ENCODE measurements at regions not wholly inside any gene's neighbourhood (a gene's known extent, or its start where the extent isn't known, plus 50 kb on each side); places are given as distances from the start of the nearest gene placed in this dataset.

DNA sequence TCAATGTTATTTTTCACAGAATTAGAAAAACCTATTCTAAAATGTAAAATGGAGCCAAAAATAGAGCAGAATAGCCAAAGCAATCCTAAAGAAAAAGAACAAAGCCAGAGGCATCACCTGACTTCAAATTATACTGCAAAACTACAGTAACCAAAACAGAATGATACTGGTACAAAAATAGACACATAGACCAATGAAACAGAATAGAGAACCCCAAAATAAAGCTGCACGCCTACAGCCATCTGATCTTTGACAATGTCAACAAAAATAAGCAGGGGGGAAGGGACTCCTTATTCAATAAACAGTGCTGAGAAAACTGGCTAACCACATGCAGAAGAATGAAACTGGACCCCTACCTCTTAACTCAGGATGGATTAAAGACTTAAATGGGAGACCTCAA, 65.8 kb upstream of the PDE4D start:
- Histone ChIP-seq H3K9me3 (ENCODE audit: low read length) (no peaks in the 10 kb centered on the region), H3K27ac (ENCODE audit: extremely low read length, insufficient read depth, low read length) (no peak overlapping the region), H3K4me3 (replicated peaks in 1 of 3; ENCODE audit: insufficient read depth in 1 of 3, low read depth in 2 of 3, low read length in 3 of 3) (no peak overlapping the region), H3K27me3 (ENCODE audit: control insufficient read depth in 1 of 2, insufficient read depth in 2 of 2, low read length in 2 of 2) (no peaks in the 10 kb centered on the region), H3K4me2 (ENCODE audit: low read depth, low read length) (no peak overlapping the region), H3K4me1 (ENCODE audit: insufficient read depth, low read length) (no peaks in the 10 kb centered on the region), H2AFZ (ENCODE audit: low read length) (no peak overlapping the region), H3K36me3 (replicated peaks in 1 of 2; ENCODE audit: control insufficient read depth in 1 of 2, insufficient read depth in 2 of 2, low read length in 2 of 2) (no peaks in the 10 kb centered on the region), H3K9ac (ENCODE audit: insufficient read depth, low read depth, low read length) (no peak overlapping the region), H4K20me1 (ENCODE audit: insufficient read depth, low read length) (no peaks in the 10 kb centered on the region), H3K79me2 (ENCODE audit: insufficient read depth, low read length) (no peaks in the 10 kb centered on the region)
- no peak for ATAC-seq
- no TSS peak for BruUV-seq (replicated peaks)
- ChIA-PET CTCF (ENCODE audit: low intra/inter-chr PET ratio, low total read pairs) (no interaction called here), POLR2A (no interaction called here)
- intact Hi-C loops (cut with micrococcal nuclease; ENCODE audit: unreplicated experiment) (no loop called here), in situ Hi-C loops (cut with HindIII; ENCODE audit: extremely low pct_ligation_motif_present, low pct_unique_long_range_greater_than_20kb) (no loop called here)
- no CpG with 5 or more reads among the region's 1 CpG for WGBS (ENCODE audit: low lambda C conversion rate)
- DNase-seq (ENCODE audit: low spot score): no peak
- FAIRE-seq: no peak
- TF ChIP-seq ZNF558 (CRISPR knock-in tag; IDR thresholded peaks at IDR 0.05; ENCODE audit: borderline replicate concordance) (no peak), TAF1 (CRISPR knock-in tag; IDR thresholded peaks at IDR 0.05) (no peak)
- TF ChIP-seq, protein P1, sequence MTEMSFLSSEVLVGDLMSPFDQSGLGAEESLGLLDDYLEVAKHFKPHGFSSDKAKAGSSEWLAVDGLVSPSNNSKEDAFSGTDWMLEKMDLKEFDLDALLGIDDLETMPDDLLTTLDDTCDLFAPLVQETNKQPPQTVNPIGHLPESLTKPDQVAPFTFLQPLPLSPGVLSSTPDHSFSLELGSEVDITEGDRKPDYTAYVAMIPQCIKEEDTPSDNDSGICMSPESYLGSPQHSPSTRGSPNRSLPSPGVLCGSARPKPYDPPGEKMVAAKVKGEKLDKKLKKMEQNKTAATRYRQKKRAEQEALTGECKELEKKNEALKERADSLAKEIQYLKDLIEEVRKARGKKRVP (CRISPR knock-in tag; IDR thresholded peaks at IDR 0.05): no peak

DNA sequence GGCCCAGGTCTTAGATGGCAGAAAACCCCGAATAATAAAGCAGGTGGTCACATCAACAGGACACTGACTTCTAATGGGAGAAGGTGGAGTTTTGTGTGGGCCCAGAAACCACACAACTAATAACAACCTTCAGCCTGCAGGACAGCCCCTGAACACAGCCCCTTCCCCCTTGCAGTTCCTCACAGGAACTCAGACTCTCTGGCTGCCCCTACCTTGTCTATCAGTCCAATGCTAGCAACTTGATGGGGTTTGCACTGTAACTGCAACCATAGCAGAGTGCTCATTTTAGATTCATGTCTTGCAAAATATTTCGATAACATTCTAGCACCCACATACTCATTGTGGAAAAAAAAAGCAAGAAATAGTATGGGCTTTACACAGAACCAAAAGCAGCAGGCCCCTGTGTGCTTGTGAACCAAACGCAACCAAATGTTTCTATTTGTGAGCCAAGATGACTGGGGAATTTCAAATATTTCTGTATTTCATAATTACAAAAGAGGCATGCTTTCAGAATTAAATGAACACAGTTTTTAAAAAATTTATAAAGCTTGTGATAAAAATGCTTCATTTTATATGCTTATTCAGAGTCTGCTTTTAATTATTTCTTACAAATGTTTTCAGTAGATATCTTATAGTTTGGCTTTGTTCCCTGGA, 62.7 kb upstream of the PDE4D start:
- no peaks in the 10 kb centered on the region for H3K9me3 ChIP-seq (ENCODE audit: low read length)
- H3K4me1 ChIP-seq (ENCODE audit: insufficient read depth, low read length): no peaks in the 10 kb centered on the region
- BruUV-seq (replicated peaks): no TSS peak
- ATAC-seq: no peak
- H3K27me3 ChIP-seq (ENCODE audit: control insufficient read depth in 1 of 2, insufficient read depth in 2 of 2, low read length in 2 of 2): no peaks in the 10 kb centered on the region
- TF ChIP-seq ZNF713 (CRISPR knock-in tag; IDR thresholded peaks at IDR 0.05): no peak
- TF ChIP-seq YEATS4 (CRISPR knock-in tag; IDR thresholded peaks at IDR 0.05; ENCODE audit: borderline replicate concordance): no peak
- TF ChIP-seq RCOR2 (CRISPR knock-in tag; IDR thresholded peaks at IDR 0.05): no peak
- TF ChIP-seq ZBTB21 (CRISPR knock-in tag; IDR thresholded peaks at IDR 0.05): no peak
- TF ChIP-seq HNRNPUL1 (IDR thresholded peaks at IDR 0.05; ENCODE audit: low read depth, low read length): no peak
- TF ChIP-seq ATAD3A (CRISPR knock-in tag; IDR thresholded peaks at IDR 0.05): no peak
- TF ChIP-seq, protein P2, sequence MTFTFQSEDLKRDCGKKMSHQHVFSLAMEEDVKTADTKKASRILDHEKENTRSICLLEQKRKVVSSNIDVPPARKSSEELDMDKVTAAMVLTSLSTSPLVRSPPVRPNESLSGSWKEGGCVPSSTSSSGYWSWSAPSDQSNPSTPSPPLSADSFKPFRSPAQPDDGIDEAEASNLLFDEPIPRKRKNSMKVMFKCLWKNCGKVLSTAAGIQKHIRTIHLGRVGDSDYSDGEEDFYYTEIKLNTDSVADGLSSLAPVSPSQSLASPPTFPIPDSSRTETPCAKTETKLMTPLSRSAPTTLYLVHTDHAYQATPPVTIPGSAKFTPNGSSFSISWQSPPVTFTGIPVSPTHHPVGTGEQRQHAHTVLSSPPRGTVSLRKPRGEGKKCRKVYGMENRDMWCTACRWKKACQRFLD (CRISPR knock-in tag; IDR thresholded peaks at IDR 0.05; ENCODE audit: borderline replicate concordance): no peak
- TF ChIP-seq ZNF674 (CRISPR knock-in tag; IDR thresholded peaks at IDR 0.05; ENCODE audit: low read depth): no peak
- no peak for TF ChIP-seq SETDB1 (CRISPR knock-in tag; IDR thresholded peaks at IDR 0.05; ENCODE audit: borderline replicate concordance)
- TF ChIP-seq SRSF9 (IDR thresholded peaks at IDR 0.05; ENCODE audit: borderline replicate concordance, insufficient read depth, low read depth, low read length, poor library complexity, severe bottlenecking): no peak
- TF ChIP-seq ZFP62 (CRISPR knock-in tag; IDR thresholded peaks at IDR 0.05): no peak
- TF ChIP-seq, protein P3, sequence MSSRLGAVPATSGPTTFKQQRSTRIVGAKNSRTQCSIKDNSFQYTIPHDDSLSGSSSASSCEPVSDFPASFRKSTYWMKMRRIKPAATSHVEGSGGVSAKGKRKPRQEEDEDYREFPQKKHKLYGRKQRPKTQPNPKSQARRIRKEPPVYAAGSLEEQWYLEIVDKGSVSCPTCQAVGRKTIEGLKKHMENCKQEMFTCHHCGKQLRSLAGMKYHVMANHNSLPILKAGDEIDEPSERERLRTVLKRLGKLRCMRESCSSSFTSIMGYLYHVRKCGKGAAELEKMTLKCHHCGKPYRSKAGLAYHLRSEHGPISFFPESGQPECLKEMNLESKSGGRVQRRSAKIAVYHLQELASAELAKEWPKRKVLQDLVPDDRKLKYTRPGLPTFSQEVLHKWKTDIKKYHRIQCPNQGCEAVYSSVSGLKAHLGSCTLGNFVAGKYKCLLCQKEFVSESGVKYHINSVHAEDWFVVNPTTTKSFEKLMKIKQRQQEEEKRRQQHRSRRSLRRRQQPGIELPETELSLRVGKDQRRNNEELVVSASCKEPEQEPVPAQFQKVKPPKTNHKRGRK (CRISPR knock-in tag; IDR thresholded peaks at IDR 0.05): no peak
- TF ChIP-seq HCFC1 (IDR thresholded peaks at IDR 0.05; ENCODE audit: low read depth, low read length): no peak
- no peak overlapping the region for H3K4me2 ChIP-seq (ENCODE audit: low read depth, low read length)
- intact Hi-C loops (cut with micrococcal nuclease; ENCODE audit: unreplicated experiment) (no loop called here), in situ Hi-C loops (cut with HindIII; ENCODE audit: extremely low pct_ligation_motif_present, low pct_unique_long_range_greater_than_20kb) (no loop called here)
- FAIRE-seq: no peak
- no peaks in the 10 kb centered on the region for H3K36me3 ChIP-seq (replicated peaks in 1 of 2; ENCODE audit: control insufficient read depth in 1 of 2, insufficient read depth in 2 of 2, low read length in 2 of 2)
- no peak overlapping the region for H3K9ac ChIP-seq (ENCODE audit: insufficient read depth, low read depth, low read length)
- no peak overlapping the region for H2AFZ ChIP-seq (ENCODE audit: low read length)
- no peaks in the 10 kb centered on the region for H4K20me1 ChIP-seq (ENCODE audit: insufficient read depth, low read length)
- no peak overlapping the region for H3K27ac ChIP-seq (ENCODE audit: extremely low read length, insufficient read depth, low read length)
- POLR2A ChIA-PET: no interaction called here
- H3K4me3 ChIP-seq (replicated peaks in 1 of 3; ENCODE audit: insufficient read depth in 1 of 3, low read depth in 2 of 3, low read length in 3 of 3): no peak overlapping the region
- no peaks in the 10 kb centered on the region for H3K79me2 ChIP-seq (ENCODE audit: insufficient read depth, low read length)
- no peak for DNase-seq (ENCODE audit: low spot score)
- CTCF ChIA-PET (ENCODE audit: low intra/inter-chr PET ratio, low total read pairs): no interaction called here
- WGBS (ENCODE audit: low lambda C conversion rate): no CpG with 5 or more reads among the region's 3 CpGs
